Ascending aorta (tissue), 2 donors: ENCODE measurements at regions not wholly inside any gene's neighbourhood (a gene's known extent, or its start where the extent isn't known, plus 50 kb on each side); places are given as distances from the start of the nearest gene placed in this dataset.

Experiments
- DNase-seq, 2 donors: peaks; one replicate each; pipeline ENCODE4 v3.0.0-alpha.2; 2019; ENCODE audit warnings: low spot score in 2 of 2
- H3K27ac ChIP-seq, 2 donors: fragments of 200-600 bp; sonication (generic); one replicate each; pipeline ENCODE4 v1.5.1; 2016 to 2017; ENCODE audit warnings: mild to moderate bottlenecking in 1 of 2
- H3K27me3 ChIP-seq: fragments of 200-600 bp; sonication (generic); one replicate; pipeline ENCODE4 v1.5.1; 2017
- H3K36me3 ChIP-seq, 2 donors: fragments of 200-600 bp; sonication (generic); one replicate each; pipeline ENCODE4 v1.5.1; 2016
- H3K4me1 ChIP-seq, 2 donors: fragments of 200-600 bp; sonication (generic); one replicate each; pipeline ENCODE4 v1.5.1; 2016 to 2017; ENCODE audit warnings: mild to moderate bottlenecking in 1 of 2
- H3K4me3 ChIP-seq, 2 donors: fragments of 200-600 bp; sonication (generic); one replicate each; pipeline ENCODE4 v1.5.1; 2016 to 2017; ENCODE audit warnings: mild to moderate bottlenecking in 1 of 2
- H3K9me3 ChIP-seq, 2 donors: fragments of 200-600 bp; sonication (generic); one replicate each; pipeline ENCODE4 v1.5.1; 2016
- CTCF ChIP-seq, 3 experiments: fragments of 200-600 bp in 2 of 3; fragments of 450-650 bp in 1 of 3; sonication (generic) in 2 of 3; IDR thresholded peaks; one replicate each; pipeline ENCODE4 v1.5.1; 2016 to 2019; ENCODE audit warnings: antibody characterized with exemption in 3 of 3, mild to moderate bottlenecking in 1 of 3, moderate library complexity in 1 of 3
- intact Hi-C: fragments of 100-400 bp; cut with DNase I; formaldehyde crosslinking; loops from one replicate; pipeline ENCODE4 v1.15.1; 2023

DNA sequence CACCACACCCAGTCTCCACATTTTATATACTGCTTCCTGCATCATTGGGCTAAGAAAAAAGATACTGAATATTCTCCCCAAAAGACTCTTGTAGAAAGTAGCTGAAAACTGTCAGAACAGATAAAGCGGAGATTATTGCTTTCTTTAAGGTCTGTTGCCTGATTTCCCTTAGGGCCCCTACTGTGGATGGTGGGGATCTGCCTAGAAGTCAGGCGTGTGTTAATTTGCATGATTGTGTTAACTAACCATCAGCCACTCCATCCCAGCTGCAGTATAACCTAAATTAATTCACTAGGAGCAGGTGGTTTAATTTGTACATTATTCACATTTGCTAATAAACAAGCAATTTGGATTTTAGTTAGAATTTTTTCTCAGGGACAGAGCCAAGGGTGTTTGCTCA lies 360.3 kb downstream of the FBXW7 start:
- TF ChIP-seq CTCF (IDR thresholded peaks at IDR 0.05) = no peak
- no peaks in the 10 kb centered on the region for H3K27me3 ChIP-seq
- H3K4me1 ChIP-seq = no peaks in the 10 kb centered on the region
- H3K4me3 ChIP-seq = no peak overlapping the region
- no peak overlapping the region for H3K27ac ChIP-seq
- intact Hi-C loops = no loop called here
- no peaks in the 10 kb centered on the region for H3K36me3 ChIP-seq
- H3K9me3 ChIP-seq = no peaks in the 10 kb centered on the region
- no peak for DNase-seq

- H3K4me3 ChIP-seq = no peak overlapping the region
- no peak for TF ChIP-seq CTCF (IDR thresholded peaks at IDR 0.05)
- intact Hi-C loops = no loop called here
Observed at GRCh38 chr4:152172146-152172545, 363.7 kb downstream of the FBXW7 start.

DNA sequence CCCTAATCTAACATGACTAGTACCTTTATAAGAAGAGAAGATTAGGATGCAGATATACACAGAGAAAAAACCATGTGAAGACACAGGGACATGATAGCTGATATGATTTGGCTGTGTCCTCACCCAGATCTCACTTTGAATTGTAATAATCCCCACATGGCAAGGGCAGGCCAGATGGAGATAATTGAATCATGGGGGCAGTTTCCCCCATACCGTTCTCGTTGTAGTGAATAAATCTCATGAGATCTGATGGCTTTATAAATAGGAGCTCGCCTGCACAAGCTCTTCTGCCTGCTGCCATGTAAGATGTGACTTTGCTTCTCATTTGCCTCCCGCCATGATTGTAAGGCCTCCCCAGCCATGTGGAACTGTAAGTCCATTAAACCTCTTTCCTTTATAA lies 364.3 kb downstream of the FBXW7 start:
- no peak overlapping the region for H3K4me3 ChIP-seq
- DNase-seq = no peak
- no peaks in the 10 kb centered on the region for H3K9me3 ChIP-seq
- H3K36me3 ChIP-seq = no peaks in the 10 kb centered on the region
- no peaks in the 10 kb centered on the region for H3K27me3 ChIP-seq
- TF ChIP-seq CTCF (IDR thresholded peaks at IDR 0.05) = no peak
- H3K27ac ChIP-seq = no peak overlapping the region
- H3K4me1 ChIP-seq = no peaks in the 10 kb centered on the region
- intact Hi-C loops = no loop called here

More at GRCh38 chr4:152172146-152172545, 363.7 kb downstream of the FBXW7 start:
- Histone ChIP-seq H3K36me3 (no peaks in the 10 kb centered on the region), H3K4me1 (no peaks in the 10 kb centered on the region), H3K27ac (no peak overlapping the region), H3K27me3 (no peaks in the 10 kb centered on the region), H3K9me3 (no peaks in the 10 kb centered on the region)
- no peak for DNase-seq

- DNase-seq = no peak
- Histone ChIP-seq H3K27me3 (no peaks in the 10 kb centered on the region), H3K27ac (no peak overlapping the region), H3K4me1 (no peaks in the 10 kb centered on the region), H3K4me3 (no peak overlapping the region), H3K9me3 (no peaks in the 10 kb centered on the region), H3K36me3 (no peaks in the 10 kb centered on the region)
- TF ChIP-seq CTCF (IDR thresholded peaks at IDR 0.05) = no peak
- intact Hi-C loops = no loop called here
Observed at GRCh38 chr4:152169683-152170082, 366.2 kb downstream of the FBXW7 start.

DNA sequence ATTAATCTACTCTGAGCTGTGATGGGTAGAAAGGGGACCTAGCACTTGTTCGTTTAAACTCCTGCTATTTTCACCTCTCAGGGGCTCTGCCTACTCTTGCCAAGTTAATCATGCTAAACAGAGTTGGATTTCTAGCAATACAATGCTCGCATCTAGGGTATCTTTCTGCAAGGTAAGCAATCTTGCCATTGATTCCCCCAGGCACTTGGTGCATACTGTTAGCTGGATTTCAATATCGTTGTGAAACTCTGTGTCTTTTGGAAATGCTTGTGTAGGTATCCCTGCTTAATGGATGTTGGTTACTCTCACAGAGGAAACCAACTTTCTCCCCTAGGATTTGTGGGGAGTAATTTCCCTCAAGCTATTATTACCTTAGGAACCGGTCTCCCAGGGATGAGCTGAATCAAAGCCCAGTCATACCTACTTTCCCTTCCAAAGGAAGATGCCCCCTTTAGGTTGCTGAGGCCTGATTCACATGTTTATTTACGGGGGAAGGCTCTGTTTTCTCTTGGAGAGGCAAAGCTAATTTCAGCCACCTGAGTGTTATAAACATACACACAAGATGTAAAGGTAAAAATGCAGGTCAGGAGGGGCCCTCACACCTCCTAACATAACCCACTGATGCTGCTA lies 366.8 kb downstream of the FBXW7 start:
- H3K4me3 ChIP-seq = no peak overlapping the region
- DNase-seq = no peak
- intact Hi-C loops = no loop called here
- H3K4me1 ChIP-seq = no peaks in the 10 kb centered on the region
- no peaks in the 10 kb centered on the region for H3K27me3 ChIP-seq
- H3K9me3 ChIP-seq = no peaks in the 10 kb centered on the region
- no peaks in the 10 kb centered on the region for H3K36me3 ChIP-seq
- no peak overlapping the region for H3K27ac ChIP-seq
- TF ChIP-seq CTCF (IDR thresholded peaks at IDR 0.05) = no peak

- DNase-seq = no peak
- Histone ChIP-seq H3K27ac (no peak overlapping the region), H3K27me3 (no peaks in the 10 kb centered on the region), H3K4me1 (no peaks in the 10 kb centered on the region), H3K36me3 (no peaks in the 10 kb centered on the region), H3K9me3 (no peaks in the 10 kb centered on the region), H3K4me3 (no peak overlapping the region)
- TF ChIP-seq CTCF (IDR thresholded peaks at IDR 0.05) = no peak
- intact Hi-C loops = no loop called here
Observed at GRCh38 chr4:152166567-152166966, 369.3 kb downstream of the FBXW7 start.
